Right lobe of liver (tissue), 6 donors: ENCODE measurements at regions not wholly inside any gene's neighbourhood (a gene's known extent, or its start where the extent isn't known, plus 50 kb on each side); places are given as distances from the start of the nearest gene placed in this dataset.

Experiments used
- ATAC-seq, 4 donors: fragments of 200-7000 bp; cut with Tn5 transposase; one replicate each; pipeline ENCODE4 v1.9.1; 2020; ENCODE audit warnings: mild to moderate bottlenecking in 4 of 4, moderate library complexity in 4 of 4
- DNase-seq, 3 donors: peaks; one replicate each; pipeline ENCODE4 v3.0.0-alpha.2; 2020
- H3K27ac ChIP-seq, 3 donors: fragments of 200-600 bp; one replicate each; pipeline ENCODE4 v1.8.0; 2022
- H3K27me3 ChIP-seq, 2 donors: fragments of 200-600 bp; one replicate each; pipeline ENCODE4 v1.8.0; 2022
- H3K36me3 ChIP-seq, 4 donors: fragments of 200-600 bp; sonication (generic) in 1 of 4; one replicate each; pipeline versions ENCODE4 v1.5.1 to v1.8.0; 2017 to 2022; ENCODE audit warnings: control low read depth in 1 of 4
- H3K4me1 ChIP-seq, 4 donors: fragments of 200-600 bp; sonication (generic) in 1 of 4; one replicate each; pipeline versions ENCODE4 v1.5.1 to v1.8.0; 2017 to 2022; ENCODE audit warnings: control low read depth in 1 of 4
- H3K4me3 ChIP-seq, 3 donors: fragments of 200-600 bp; one replicate each; pipeline ENCODE4 v1.8.0; 2022
- H3K9me3 ChIP-seq, 4 donors: fragments of 200-600 bp; sonication (generic) in 1 of 4; one replicate each; pipeline versions ENCODE4 v1.5.1 to v1.8.0; 2017 to 2022; ENCODE audit warnings: control low read depth in 1 of 4
- POLR2A ChIP-seq: fragments of 450-650 bp; IDR thresholded peaks from one replicate; pipeline ENCODE4 v1.6.1; 2017; ENCODE audit warnings: antibody characterized with exemption, mild to moderate bottlenecking
- WGBS: methylation state at CpG from one replicate; pipeline ENCODE4 v1.1.6; 2018; ENCODE audit warnings: low coverage, low lambda C conversion rate; ENCODE audit not compliant: insufficient coverage; ENCODE audit errors: missing lambda C conversion rate; 5-methylcytosine and 5-hydroxymethylcytosine counted together
- intact Hi-C, 2 donors: fragments of 100-400 bp; cut with DNase I; formaldehyde crosslinking; loops; one replicate each; pipeline versions ENCODE4 v1.11.2 to v1.14.1; 2022
- TF ChIP-seq, protein P1 (sequence below), 4 donors: fragments of 200-600 bp in 3 of 4; fragments of 450-650 bp in 1 of 4; IDR thresholded peaks; one replicate each; pipeline versions ENCODE4 v1.5.1 to v1.8.0; 2016 to 2022; ENCODE audit warnings: antibody characterized with exemption in 4 of 4, mild to moderate bottlenecking in 2 of 4
- donor health status: DM: no; HTN: yes; CAD: no.
- donor health status: DM: no; HTN: no; CAD: no.
- donor health status: DM: no; HTN: no; CAD: no.
- donor health status: DM: no; HTN: yes; CAD: no.
- donor health status: DM: no; HTN: yes; CAD: no.

DNA sequence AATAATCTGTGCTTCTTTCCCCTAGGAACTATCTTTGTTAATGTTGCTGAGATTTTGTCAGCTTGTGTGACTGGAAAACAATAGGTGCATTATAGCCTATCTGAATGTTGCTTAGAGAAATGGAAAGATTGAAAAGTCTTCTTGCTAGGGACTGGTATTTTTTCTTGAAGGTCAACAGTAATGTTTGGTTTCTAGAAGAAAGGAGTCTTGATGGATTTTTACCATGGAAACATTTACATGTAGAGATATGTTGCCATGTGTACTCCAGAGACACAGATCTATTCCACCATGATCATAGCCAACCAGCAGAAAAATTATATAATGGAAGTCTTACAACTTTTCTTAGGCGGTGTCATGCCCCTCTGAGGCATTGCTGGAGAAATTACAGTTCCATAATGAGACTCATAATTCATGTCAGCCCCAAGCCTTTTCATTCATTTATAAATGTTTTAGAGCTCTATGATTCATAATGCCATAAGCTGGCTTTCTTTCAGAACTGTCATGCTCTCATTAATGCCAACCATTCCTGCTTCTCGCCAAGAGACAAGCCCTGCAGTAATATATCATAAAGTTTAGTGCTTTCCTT, 175.1 kb upstream of the PTPRZ1 start:
- DNase-seq: no peak
- no peaks in the 10 kb centered on the region for H3K27me3 ChIP-seq
- no peak overlapping the region for H3K27ac ChIP-seq
- no peak for ATAC-seq
- no peak overlapping the region for H3K4me3 ChIP-seq
- no peaks in the 10 kb centered on the region for H3K4me1 ChIP-seq
- TF ChIP-seq POLR2A: no peak
- TF ChIP-seq, protein P1, sequence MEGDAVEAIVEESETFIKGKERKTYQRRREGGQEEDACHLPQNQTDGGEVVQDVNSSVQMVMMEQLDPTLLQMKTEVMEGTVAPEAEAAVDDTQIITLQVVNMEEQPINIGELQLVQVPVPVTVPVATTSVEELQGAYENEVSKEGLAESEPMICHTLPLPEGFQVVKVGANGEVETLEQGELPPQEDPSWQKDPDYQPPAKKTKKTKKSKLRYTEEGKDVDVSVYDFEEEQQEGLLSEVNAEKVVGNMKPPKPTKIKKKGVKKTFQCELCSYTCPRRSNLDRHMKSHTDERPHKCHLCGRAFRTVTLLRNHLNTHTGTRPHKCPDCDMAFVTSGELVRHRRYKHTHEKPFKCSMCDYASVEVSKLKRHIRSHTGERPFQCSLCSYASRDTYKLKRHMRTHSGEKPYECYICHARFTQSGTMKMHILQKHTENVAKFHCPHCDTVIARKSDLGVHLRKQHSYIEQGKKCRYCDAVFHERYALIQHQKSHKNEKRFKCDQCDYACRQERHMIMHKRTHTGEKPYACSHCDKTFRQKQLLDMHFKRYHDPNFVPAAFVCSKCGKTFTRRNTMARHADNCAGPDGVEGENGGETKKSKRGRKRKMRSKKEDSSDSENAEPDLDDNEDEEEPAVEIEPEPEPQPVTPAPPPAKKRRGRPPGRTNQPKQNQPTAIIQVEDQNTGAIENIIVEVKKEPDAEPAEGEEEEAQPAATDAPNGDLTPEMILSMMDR (IDR thresholded peaks at IDR 0.05): no peak
- intact Hi-C loops: no loop called here
- no peaks in the 10 kb centered on the region for H3K36me3 ChIP-seq
- H3K9me3 ChIP-seq: no peaks in the 10 kb centered on the region
- 62% methylated on average over 1 of the region's 2 CpGs for WGBS

DNA sequence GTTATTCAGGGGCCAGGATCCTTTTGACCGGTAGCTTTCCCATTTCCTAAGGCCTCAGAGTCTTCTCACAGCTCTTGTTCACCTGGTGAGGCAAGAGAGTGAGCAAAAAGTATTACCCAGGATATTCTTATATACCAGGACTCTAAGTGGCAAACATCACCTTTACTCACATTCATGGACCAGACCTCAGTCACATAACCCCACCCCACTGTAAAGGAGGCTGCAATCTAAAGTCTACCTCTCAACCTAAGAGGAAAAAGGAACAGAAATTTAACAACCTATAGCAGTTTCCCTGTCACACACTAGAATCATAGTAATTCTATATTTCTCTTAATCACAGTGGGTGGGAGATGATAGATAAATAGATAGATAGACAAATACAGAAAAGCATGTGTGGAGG, 176.0 kb upstream of the PTPRZ1 start:
- WGBS: 89% methylated on average over 1 of the region's 1 CpG
- DNase-seq: no peak

DNA sequence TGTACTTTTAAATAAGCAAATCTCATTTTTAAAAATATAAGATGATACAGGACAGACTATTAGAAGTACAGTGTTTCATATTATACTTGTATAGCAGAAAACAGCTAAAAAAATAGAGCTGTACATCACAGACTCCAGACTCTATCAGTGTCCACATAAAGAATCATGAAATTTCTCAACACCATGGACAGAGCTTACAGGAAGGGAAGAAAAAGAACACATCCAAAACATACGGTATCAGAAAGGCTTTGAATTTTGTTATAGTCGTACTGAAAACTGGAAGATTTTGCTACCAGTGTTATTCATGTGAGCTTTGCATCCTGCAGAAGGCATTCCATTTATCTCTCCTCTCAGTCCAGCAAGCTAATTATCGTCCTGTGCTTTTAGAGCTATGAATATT, 183.2 kb upstream of the PTPRZ1 start:
- Histone ChIP-seq H3K9me3 (no peaks in the 10 kb centered on the region), H3K4me1 (no peaks in the 10 kb centered on the region), H3K36me3 (no peaks in the 10 kb centered on the region), H3K4me3 (no peak overlapping the region), H3K27me3 (no peaks in the 10 kb centered on the region), H3K27ac (no peak overlapping the region)
- 39% methylated on average over 3 of the region's 3 CpGs for WGBS
- no peak for ATAC-seq
- TF ChIP-seq POLR2A: no peak
- TF ChIP-seq, protein P1 (IDR thresholded peaks at IDR 0.05): no peak
- intact Hi-C loops: no loop called here
- no peak for DNase-seq

More for the DNA sequence above, 176.0 kb upstream of the PTPRZ1 start:
- Histone ChIP-seq H3K36me3 (no peaks in the 10 kb centered on the region), H3K27me3 (no peaks in the 10 kb centered on the region), H3K9me3 (no peaks in the 10 kb centered on the region), H3K4me1 (no peaks in the 10 kb centered on the region), H3K27ac (no peak overlapping the region), H3K4me3 (no peak overlapping the region)
- TF ChIP-seq, protein P1 (IDR thresholded peaks at IDR 0.05): no peak
- TF ChIP-seq POLR2A: no peak
- intact Hi-C loops: no loop called here
- ATAC-seq: no peak

DNA sequence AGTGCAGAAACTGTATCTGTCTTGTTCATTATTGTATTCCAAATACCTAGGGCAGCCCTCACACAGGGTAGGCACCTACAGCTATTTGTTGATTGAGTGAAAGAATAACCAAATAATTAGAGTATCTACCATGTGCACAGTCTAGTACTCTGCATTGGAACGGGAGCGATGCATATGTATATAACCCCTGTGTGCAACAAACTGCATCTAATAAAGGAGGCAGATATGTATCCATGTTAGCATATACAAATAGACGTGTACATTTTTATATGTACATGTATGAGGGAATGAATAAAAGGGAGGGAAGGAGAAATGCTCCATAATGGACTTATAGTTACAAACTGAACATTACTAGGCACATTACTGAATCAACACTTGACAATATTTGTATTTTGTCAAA, 191.3 kb upstream of the PTPRZ1 start:
- WGBS: 65% methylated on average over 3 of the region's 3 CpGs
- intact Hi-C loops: no loop called here
- ATAC-seq: no peak

More for the DNA sequence above, 191.3 kb upstream of the PTPRZ1 start:
- Histone ChIP-seq H3K9me3 (no peaks in the 10 kb centered on the region), H3K36me3 (no peaks in the 10 kb centered on the region), H3K4me1 (no peaks in the 10 kb centered on the region), H3K27me3 (no peaks in the 10 kb centered on the region), H3K27ac (no peak overlapping the region), H3K4me3 (no peak overlapping the region)
- TF ChIP-seq, protein P1 (IDR thresholded peaks at IDR 0.05): no peak
- no peak for TF ChIP-seq POLR2A
- no peak for DNase-seq
